DND-41 (cell line): ENCODE measurements at regions not wholly inside any gene's neighbourhood (a gene's known extent, or its start where the extent isn't known, plus 50 kb on each side); places are given as distances from the start of the nearest gene placed in this dataset.

Source experiments
- ATAC-seq: fragments of 200-7000 bp; cut with Tn5 transposase; 3 replicates; pipeline ENCODE4 v1.9.1; 2021; ENCODE audit warnings: low read depth; ENCODE audit not compliant: insufficient read depth
- DNase-seq: peaks from one replicate; pipeline ENCODE4 v3.0.0-alpha.2; 2020
- H2AFZ ChIP-seq: 2 replicates; pipeline ENCODE4 v1.6.0; 2012; ENCODE audit warnings: low read depth, low read length
- H3K27ac ChIP-seq: 2 replicates; pipeline ENCODE4 v1.5.1; 2012; ENCODE audit warnings: low read length, inconsistent platforms
- H3K27me3 ChIP-seq: fragments of 200-600 bp; sonication (generic); 2 replicates; pipeline ENCODE4 v1.6.0; 2012; ENCODE audit warnings: low read length, mild to moderate bottlenecking, inconsistent platforms; ENCODE audit not compliant: insufficient read depth, poor library complexity
- H3K36me3 ChIP-seq: 2 replicates; pipeline ENCODE4 v1.5.1; 2012; ENCODE audit warnings: low read length, inconsistent platforms; ENCODE audit not compliant: insufficient read depth
- H3K4me1 ChIP-seq: 2 replicates; pipeline ENCODE4 v1.5.1; 2012; ENCODE audit warnings: mild to moderate bottlenecking, low read length; ENCODE audit not compliant: insufficient read depth
- H3K4me2 ChIP-seq: 2 replicates; pipeline ENCODE4 v1.6.0; 2012; ENCODE audit warnings: mild to moderate bottlenecking, moderate library complexity, low read length, inconsistent platforms; ENCODE audit not compliant: insufficient read depth
- H3K4me3 ChIP-seq, 2 experiments: fragments of 200-600 bp in 1 of 2; shearing (Covaris generic) in 1 of 2; 2 replicates each; pipeline ENCODE4 v1.5.1; 2012 to 2016; ENCODE audit warnings: inconsistent platforms in 2 of 2, low read length in 2 of 2, mild to moderate bottlenecking in 2 of 2, low read depth in 1 of 2, moderate library complexity in 1 of 2
- H3K79me2 ChIP-seq: 2 replicates; pipeline ENCODE4 v1.6.0; 2012; ENCODE audit warnings: low read length, inconsistent platforms; ENCODE audit not compliant: insufficient read depth
- H3K9ac ChIP-seq: 2 replicates; pipeline ENCODE4 v1.6.0; 2012; ENCODE audit warnings: low read depth, mild to moderate bottlenecking, inconsistent platforms, low read length, moderate library complexity
- H3K9me3 ChIP-seq: 2 replicates; pipeline ENCODE4 v1.5.1; 2012; ENCODE audit warnings: low read length, moderate library complexity, mild to moderate bottlenecking, inconsistent platforms; ENCODE audit not compliant: insufficient read depth, severe bottlenecking
- H4K20me1 ChIP-seq: 2 replicates; pipeline ENCODE4 v1.6.0; 2012; ENCODE audit warnings: low read length; ENCODE audit not compliant: insufficient read depth
- CTCF ChIP-seq: IDR thresholded peaks from 2 replicates; pipeline ENCODE4 v1.5.1; 2012; ENCODE audit warnings: borderline replicate concordance, low read length, moderate library complexity, mild to moderate bottlenecking; ENCODE audit not compliant: poor library complexity, severe bottlenecking; ENCODE audit errors: extremely low read depth
- EZH2 ChIP-seq: IDR thresholded peaks from 3 replicates; pipeline ENCODE4 v1.6.1; 2012; ENCODE audit warnings: borderline replicate concordance, low read depth, mild to moderate bottlenecking, moderate library complexity, low read length, inconsistent platforms; ENCODE audit not compliant: severe bottlenecking

- Histone ChIP-seq H3K27ac (no peak overlapping the region), H3K36me3 (no peaks in the 10 kb centered on the region), H3K4me3 (no peak overlapping the region), H2AFZ (no peak overlapping the region), H4K20me1 (no peaks in the 10 kb centered on the region), H3K27me3 (no peaks in the 10 kb centered on the region), H3K4me2 (no peak overlapping the region), H3K9me3 (peaks cover 10% of the 10 kb centered on the region), H3K79me2 (no peaks in the 10 kb centered on the region), H3K9ac (no peak overlapping the region), H3K4me1 (peaks cover 2% of the 10 kb centered on the region)
- ATAC-seq, result no peak
- TF ChIP-seq EZH2 (no peak), CTCF (no peak)
- no peak for DNase-seq
Measured at GRCh38 chr4:38290366-38290765, 330.2 kb downstream of the PTTG2 start.

- H3K27me3 ChIP-seq, result no peaks in the 10 kb centered on the region
- no peak overlapping the region for H3K27ac ChIP-seq
- no peaks in the 10 kb centered on the region for H3K36me3 ChIP-seq
- no peaks in the 10 kb centered on the region for H4K20me1 ChIP-seq
- H3K4me3 ChIP-seq, result no peak overlapping the region
- no peak for DNase-seq
- H3K9ac ChIP-seq, result no peak overlapping the region
- H2AFZ ChIP-seq, result no peak overlapping the region
- H3K9me3 ChIP-seq, result peaks cover 10% of the 10 kb centered on the region
- H3K4me1 ChIP-seq, result no peaks in the 10 kb centered on the region
- H3K79me2 ChIP-seq, result no peaks in the 10 kb centered on the region
- TF ChIP-seq CTCF (no peak), EZH2 (no peak)
- no peak overlapping the region for H3K4me2 ChIP-seq
- ATAC-seq, result no peak
Measured at GRCh38 chr4:38290914-38291313, 330.7 kb downstream of the PTTG2 start.

- H3K9me3 ChIP-seq, result peaks cover 10% of the 10 kb centered on the region
- TF ChIP-seq EZH2 (no peak), CTCF (no peak)
- DNase-seq (no peak), ATAC-seq (no peak)
- H3K4me2 ChIP-seq, result no peak overlapping the region
- no peak overlapping the region for H3K27ac ChIP-seq
- H2AFZ ChIP-seq, result no peak overlapping the region
- no peak overlapping the region for H3K9ac ChIP-seq
- H3K36me3 ChIP-seq, result no peaks in the 10 kb centered on the region
- H3K79me2 ChIP-seq, result no peaks in the 10 kb centered on the region
- H3K4me1 ChIP-seq, result no peaks in the 10 kb centered on the region
- H4K20me1 ChIP-seq, result no peaks in the 10 kb centered on the region
- no peak overlapping the region for H3K4me3 ChIP-seq
- H3K27me3 ChIP-seq, result no peaks in the 10 kb centered on the region
Measured at GRCh38 chr4:38292529-38292928, 332.3 kb downstream of the PTTG2 start.

- no peak for TF ChIP-seq CTCF
- TF ChIP-seq EZH2, result no peak
- Histone ChIP-seq H3K9ac (no peak overlapping the region), H3K9me3 (peaks cover 23% of the 10 kb centered on the region), H4K20me1 (no peaks in the 10 kb centered on the region), H2AFZ (no peak overlapping the region), H3K4me2 (no peak overlapping the region), H3K36me3 (no peaks in the 10 kb centered on the region), H3K4me1 (no peaks in the 10 kb centered on the region), H3K4me3 (no peak overlapping the region), H3K27me3 (no peaks in the 10 kb centered on the region), H3K79me2 (no peaks in the 10 kb centered on the region), H3K27ac (no peak overlapping the region)
- no peak for ATAC-seq
- no peak for DNase-seq
Measured at GRCh38 chr4:38294238-38294637, 334.0 kb downstream of the PTTG2 start.
